Fibroblast of lung (primary cell): ENCODE measurements at regions not wholly inside any gene's neighbourhood (a gene's known extent, or its start where the extent isn't known, plus 50 kb on each side); places are given as distances from the start of the nearest gene placed in this dataset.

Experiments used
- CTCF ChIP-seq, 2 donors: IDR thresholded peaks in 1 of 2; conservative IDR thresholded peaks in 1 of 2; 1 replicate in 1 of 2; 2 replicates in 1 of 2; pipeline ENCODE4 v1.5.1; 2011 to 2012; ENCODE audit warnings: low read length in 2 of 2, control low read depth in 1 of 2, inconsistent platforms in 1 of 2, low read depth in 1 of 2, mild to moderate bottlenecking in 1 of 2
- EZH2 ChIP-seq: IDR thresholded peaks from 2 replicates; pipeline ENCODE4 v1.5.1; 2012; ENCODE audit warnings: low read length, control low read depth, mild to moderate bottlenecking; ENCODE audit errors: missing control alignments

GRCh38 chr9:107948086-107948485, 458.5 kb upstream of the KLF4 start:
- TF ChIP-seq CTCF (conservative IDR thresholded peaks at IDR 0.05 in 1 of 2, IDR thresholded peaks at IDR 0.05 in 1 of 2; ENCODE audit: low read depth in 1 of 2, low read length in 2 of 2) (no peak), EZH2 (no peak)
